WTC11 (cell line): ENCODE measurements at regions not wholly inside any gene's neighbourhood (a gene's known extent, or its start where the extent isn't known, plus 50 kb on each side); places are given as distances from the start of the nearest gene placed in this dataset.

Experiments used
- ELF4 ChIP-seq: sonication (generic); formaldehyde crosslinking; IDR thresholded peaks from 2 replicates; pipeline ENCODE4 v1.8.1; 2022; ENCODE audit warnings: low read depth, mild to moderate bottlenecking, moderate library complexity, missing genetic modification reagents
- ETV6 ChIP-seq: sonication (generic); formaldehyde crosslinking; IDR thresholded peaks from 2 replicates; pipeline ENCODE4 v1.8.1; 2022; ENCODE audit warnings: mild to moderate bottlenecking, missing genetic modification reagents
- NFYB ChIP-seq: sonication (generic); formaldehyde crosslinking; conservative IDR thresholded peaks from 2 replicates; pipeline ENCODE4 v1.8.0; 2022; ENCODE audit warnings: low read depth, missing genetic modification reagents
- SP1 ChIP-seq: sonication (generic); formaldehyde crosslinking; conservative IDR thresholded peaks from 2 replicates; pipeline ENCODE4 v1.8.1; 2022; ENCODE audit warnings: missing genetic modification reagents
- ZNF138 ChIP-seq: sonication (generic); formaldehyde crosslinking; conservative IDR thresholded peaks from 2 replicates; pipeline ENCODE4 v1.8.1; 2022; ENCODE audit warnings: mild to moderate bottlenecking, moderate library complexity, missing genetic modification reagents
- TF ChIP-seq, protein P1 (sequence below): fragments of 250-450 bp; sonication (Bioruptor Pico); IDR thresholded peaks from 2 replicates; pipeline ENCODE4 v2.1.2; 2022; ENCODE audit warnings: mild to moderate bottlenecking, moderate library complexity
- TF ChIP-seq, protein P2 (sequence below): sonication (generic); formaldehyde crosslinking; IDR thresholded peaks from 2 replicates; pipeline ENCODE4 v1.8.1; 2023; ENCODE audit warnings: mild to moderate bottlenecking, missing genetic modification reagents, moderate library complexity
- TF ChIP-seq, protein P3 (sequence below): fragments of 200-600 bp; IDR thresholded peaks from 2 replicates; pipeline ENCODE4 v1.8.0; 2022; ENCODE audit warnings: antibody characterized with exemption
- TF ChIP-seq, protein P4 (sequence below): sonication (generic); formaldehyde crosslinking; IDR thresholded peaks from 2 replicates; pipeline ENCODE4 v1.8.1; 2022; ENCODE audit warnings: mild to moderate bottlenecking, moderate library complexity, missing genetic modification reagents
- TF ChIP-seq, protein P5 (sequence below): sonication (generic); formaldehyde crosslinking; IDR thresholded peaks from 2 replicates; pipeline ENCODE4 v1.8.0; 2023; ENCODE audit warnings: missing genetic modification reagents
- TF ChIP-seq, protein P6 (sequence below): sonication (generic); formaldehyde crosslinking; IDR thresholded peaks from 2 replicates; pipeline ENCODE4 v1.8.1; 2023; ENCODE audit warnings: mild to moderate bottlenecking, missing genetic modification reagents, moderate library complexity
- TF ChIP-seq, protein P7 (sequence below): sonication (generic); formaldehyde crosslinking; conservative IDR thresholded peaks from 2 replicates; pipeline ENCODE4 v1.8.1; 2022; ENCODE audit warnings: mild to moderate bottlenecking, missing genetic modification reagents

DNA sequence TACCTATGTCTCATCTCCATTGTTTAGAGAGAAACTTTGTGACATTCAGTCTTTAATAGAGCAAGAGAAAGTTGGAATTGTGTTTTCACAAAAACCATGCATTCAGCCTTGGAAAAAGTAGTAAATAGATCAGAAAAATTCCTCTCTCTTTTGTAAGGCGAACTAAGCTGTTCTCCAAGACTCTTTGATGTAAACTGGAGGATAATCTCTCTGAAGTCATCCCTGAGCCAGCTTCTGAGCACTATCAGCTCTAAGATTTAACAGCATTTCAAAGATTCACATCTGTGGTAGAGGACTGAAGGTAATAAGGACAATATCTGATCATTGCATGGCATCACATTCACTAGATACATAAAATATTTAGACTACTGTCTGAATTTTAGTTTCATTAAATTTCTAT is 904.6 kb upstream of the ATXN8OS start:
- TF ChIP-seq, protein P1, sequence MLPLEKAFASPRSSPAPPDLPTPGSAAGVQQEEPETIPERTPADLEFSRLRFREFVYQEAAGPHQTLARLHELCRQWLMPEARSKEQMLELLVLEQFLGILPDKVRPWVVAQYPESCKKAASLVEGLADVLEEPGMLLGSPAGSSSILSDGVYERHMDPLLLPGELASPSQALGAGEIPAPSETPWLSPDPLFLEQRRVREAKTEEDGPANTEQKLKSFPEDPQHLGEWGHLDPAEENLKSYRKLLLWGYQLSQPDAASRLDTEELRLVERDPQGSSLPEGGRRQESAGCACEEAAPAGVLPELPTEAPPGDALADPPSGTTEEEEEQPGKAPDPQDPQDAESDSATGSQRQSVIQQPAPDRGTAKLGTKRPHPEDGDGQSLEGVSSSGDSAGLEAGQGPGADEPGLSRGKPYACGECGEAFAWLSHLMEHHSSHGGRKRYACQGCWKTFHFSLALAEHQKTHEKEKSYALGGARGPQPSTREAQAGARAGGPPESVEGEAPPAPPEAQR, result no peak
- TF ChIP-seq, protein P2, sequence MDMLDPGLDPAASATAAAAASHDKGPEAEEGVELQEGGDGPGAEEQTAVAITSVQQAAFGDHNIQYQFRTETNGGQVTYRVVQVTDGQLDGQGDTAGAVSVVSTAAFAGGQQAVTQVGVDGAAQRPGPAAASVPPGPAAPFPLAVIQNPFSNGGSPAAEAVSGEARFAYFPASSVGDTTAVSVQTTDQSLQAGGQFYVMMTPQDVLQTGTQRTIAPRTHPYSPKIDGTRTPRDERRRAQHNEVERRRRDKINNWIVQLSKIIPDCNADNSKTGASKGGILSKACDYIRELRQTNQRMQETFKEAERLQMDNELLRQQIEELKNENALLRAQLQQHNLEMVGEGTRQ (CRISPR knock-in tag), result no peak
- no peak for TF ChIP-seq NFYB (CRISPR knock-in tag)
- TF ChIP-seq, protein P3, sequence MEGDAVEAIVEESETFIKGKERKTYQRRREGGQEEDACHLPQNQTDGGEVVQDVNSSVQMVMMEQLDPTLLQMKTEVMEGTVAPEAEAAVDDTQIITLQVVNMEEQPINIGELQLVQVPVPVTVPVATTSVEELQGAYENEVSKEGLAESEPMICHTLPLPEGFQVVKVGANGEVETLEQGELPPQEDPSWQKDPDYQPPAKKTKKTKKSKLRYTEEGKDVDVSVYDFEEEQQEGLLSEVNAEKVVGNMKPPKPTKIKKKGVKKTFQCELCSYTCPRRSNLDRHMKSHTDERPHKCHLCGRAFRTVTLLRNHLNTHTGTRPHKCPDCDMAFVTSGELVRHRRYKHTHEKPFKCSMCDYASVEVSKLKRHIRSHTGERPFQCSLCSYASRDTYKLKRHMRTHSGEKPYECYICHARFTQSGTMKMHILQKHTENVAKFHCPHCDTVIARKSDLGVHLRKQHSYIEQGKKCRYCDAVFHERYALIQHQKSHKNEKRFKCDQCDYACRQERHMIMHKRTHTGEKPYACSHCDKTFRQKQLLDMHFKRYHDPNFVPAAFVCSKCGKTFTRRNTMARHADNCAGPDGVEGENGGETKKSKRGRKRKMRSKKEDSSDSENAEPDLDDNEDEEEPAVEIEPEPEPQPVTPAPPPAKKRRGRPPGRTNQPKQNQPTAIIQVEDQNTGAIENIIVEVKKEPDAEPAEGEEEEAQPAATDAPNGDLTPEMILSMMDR, result no peak
- no peak for TF ChIP-seq ELF4 (CRISPR knock-in tag)
- TF ChIP-seq, protein P4, sequence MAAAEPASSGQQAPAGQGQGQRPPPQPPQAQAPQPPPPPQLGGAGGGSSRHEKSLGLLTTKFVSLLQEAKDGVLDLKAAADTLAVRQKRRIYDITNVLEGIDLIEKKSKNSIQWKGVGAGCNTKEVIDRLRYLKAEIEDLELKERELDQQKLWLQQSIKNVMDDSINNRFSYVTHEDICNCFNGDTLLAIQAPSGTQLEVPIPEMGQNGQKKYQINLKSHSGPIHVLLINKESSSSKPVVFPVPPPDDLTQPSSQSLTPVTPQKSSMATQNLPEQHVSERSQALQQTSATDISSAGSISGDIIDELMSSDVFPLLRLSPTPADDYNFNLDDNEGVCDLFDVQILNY, result no peak
- TF ChIP-seq, protein P5, sequence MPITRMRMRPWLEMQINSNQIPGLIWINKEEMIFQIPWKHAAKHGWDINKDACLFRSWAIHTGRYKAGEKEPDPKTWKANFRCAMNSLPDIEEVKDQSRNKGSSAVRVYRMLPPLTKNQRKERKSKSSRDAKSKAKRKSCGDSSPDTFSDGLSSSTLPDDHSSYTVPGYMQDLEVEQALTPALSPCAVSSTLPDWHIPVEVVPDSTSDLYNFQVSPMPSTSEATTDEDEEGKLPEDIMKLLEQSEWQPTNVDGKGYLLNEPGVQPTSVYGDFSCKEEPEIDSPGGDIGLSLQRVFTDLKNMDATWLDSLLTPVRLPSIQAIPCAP (CRISPR knock-in tag), result no peak
- TF ChIP-seq SP1, result no peak
- TF ChIP-seq, protein P6, sequence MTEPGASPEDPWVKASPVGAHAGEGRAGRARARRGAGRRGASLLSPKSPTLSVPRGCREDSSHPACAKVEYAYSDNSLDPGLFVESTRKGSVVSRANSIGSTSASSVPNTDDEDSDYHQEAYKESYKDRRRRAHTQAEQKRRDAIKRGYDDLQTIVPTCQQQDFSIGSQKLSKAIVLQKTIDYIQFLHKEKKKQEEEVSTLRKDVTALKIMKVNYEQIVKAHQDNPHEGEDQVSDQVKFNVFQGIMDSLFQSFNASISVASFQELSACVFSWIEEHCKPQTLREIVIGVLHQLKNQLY, result no peak
- TF ChIP-seq ETV6 (CRISPR knock-in tag), result no peak
- TF ChIP-seq, protein P7, sequence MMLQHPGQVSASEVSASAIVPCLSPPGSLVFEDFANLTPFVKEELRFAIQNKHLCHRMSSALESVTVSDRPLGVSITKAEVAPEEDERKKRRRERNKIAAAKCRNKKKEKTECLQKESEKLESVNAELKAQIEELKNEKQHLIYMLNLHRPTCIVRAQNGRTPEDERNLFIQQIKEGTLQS (CRISPR knock-in tag), result no peak
- no peak for TF ChIP-seq ZNF138
